ENCODE measurements at regions not wholly inside any gene's neighbourhood (a gene's known extent, or its start where the extent isn't known, plus 50 kb on each side); places are given as distances from the start of the nearest gene placed in this dataset.

DNA sequence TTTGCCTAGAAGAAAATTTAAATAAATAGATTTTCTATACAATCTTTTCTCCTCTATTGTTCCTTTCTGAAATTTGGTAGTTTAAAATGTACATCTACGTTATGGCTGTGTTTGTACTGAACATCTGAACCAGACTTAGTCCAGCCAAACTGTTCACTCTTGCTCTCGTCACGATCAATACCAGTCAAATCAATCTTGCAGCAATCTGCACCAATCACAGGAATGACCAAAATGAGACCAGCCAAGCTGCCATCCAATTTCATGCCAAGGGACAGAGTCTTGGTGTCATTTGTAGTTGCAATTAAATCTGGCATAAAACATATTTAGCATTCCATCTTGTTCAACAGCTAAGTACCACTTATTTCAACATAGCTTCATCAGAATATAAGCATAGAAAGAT is 156.6 kb downstream of the IRS2 start:
- H3K9me3 Mint-ChIP-seq: peaks cover 13% of the 10 kb centered on the region
- CTCF ChIA-PET: no interaction called here
- no peaks in the 10 kb centered on the region for H3K27me3 Mint-ChIP-seq (ENCODE audit: low read depth)
- no peak for ATAC-seq
- no peak for TF ChIP-seq ESRRA (CRISPR knock-in tag; IDR thresholded peaks at IDR 0.05; ENCODE audit: borderline replicate concordance)
- no peak for TF ChIP-seq ZNF121 (CRISPR knock-in tag; IDR thresholded peaks at IDR 0.05)
- no peak for TF ChIP-seq EMX1 (CRISPR knock-in tag; IDR thresholded peaks at IDR 0.05)
- no peak for TF ChIP-seq TEAD4 (CRISPR knock-in tag; IDR thresholded peaks at IDR 0.05)
- TF ChIP-seq ETV6 (CRISPR knock-in tag; IDR thresholded peaks at IDR 0.05): no peak
- TF ChIP-seq, protein P1, sequence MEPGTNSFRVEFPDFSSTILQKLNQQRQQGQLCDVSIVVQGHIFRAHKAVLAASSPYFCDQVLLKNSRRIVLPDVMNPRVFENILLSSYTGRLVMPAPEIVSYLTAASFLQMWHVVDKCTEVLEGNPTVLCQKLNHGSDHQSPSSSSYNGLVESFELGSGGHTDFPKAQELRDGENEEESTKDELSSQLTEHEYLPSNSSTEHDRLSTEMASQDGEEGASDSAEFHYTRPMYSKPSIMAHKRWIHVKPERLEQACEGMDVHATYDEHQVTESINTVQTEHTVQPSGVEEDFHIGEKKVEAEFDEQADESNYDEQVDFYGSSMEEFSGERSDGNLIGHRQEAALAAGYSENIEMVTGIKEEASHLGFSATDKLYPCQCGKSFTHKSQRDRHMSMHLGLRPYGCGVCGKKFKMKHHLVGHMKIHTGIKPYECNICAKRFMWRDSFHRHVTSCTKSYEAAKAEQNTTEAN (CRISPR knock-in tag; IDR thresholded peaks at IDR 0.05): no peak
- TF ChIP-seq, protein P2, sequence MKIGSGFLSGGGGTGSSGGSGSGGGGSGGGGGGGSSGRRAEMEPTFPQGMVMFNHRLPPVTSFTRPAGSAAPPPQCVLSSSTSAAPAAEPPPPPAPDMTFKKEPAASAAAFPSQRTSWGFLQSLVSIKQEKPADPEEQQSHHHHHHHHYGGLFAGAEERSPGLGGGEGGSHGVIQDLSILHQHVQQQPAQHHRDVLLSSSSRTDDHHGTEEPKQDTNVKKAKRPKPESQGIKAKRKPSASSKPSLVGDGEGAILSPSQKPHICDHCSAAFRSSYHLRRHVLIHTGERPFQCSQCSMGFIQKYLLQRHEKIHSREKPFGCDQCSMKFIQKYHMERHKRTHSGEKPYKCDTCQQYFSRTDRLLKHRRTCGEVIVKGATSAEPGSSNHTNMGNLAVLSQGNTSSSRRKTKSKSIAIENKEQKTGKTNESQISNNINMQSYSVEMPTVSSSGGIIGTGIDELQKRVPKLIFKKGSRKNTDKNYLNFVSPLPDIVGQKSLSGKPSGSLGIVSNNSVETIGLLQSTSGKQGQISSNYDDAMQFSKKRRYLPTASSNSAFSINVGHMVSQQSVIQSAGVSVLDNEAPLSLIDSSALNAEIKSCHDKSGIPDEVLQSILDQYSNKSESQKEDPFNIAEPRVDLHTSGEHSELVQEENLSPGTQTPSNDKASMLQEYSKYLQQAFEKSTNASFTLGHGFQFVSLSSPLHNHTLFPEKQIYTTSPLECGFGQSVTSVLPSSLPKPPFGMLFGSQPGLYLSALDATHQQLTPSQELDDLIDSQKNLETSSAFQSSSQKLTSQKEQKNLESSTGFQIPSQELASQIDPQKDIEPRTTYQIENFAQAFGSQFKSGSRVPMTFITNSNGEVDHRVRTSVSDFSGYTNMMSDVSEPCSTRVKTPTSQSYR (CRISPR knock-in tag; IDR thresholded peaks at IDR 0.05): no peak
- TF ChIP-seq CREM (CRISPR knock-in tag; IDR thresholded peaks at IDR 0.05): no peak
- no peak for TF ChIP-seq CREB1 (CRISPR knock-in tag; IDR thresholded peaks at IDR 0.05)
- TF ChIP-seq, protein P3, sequence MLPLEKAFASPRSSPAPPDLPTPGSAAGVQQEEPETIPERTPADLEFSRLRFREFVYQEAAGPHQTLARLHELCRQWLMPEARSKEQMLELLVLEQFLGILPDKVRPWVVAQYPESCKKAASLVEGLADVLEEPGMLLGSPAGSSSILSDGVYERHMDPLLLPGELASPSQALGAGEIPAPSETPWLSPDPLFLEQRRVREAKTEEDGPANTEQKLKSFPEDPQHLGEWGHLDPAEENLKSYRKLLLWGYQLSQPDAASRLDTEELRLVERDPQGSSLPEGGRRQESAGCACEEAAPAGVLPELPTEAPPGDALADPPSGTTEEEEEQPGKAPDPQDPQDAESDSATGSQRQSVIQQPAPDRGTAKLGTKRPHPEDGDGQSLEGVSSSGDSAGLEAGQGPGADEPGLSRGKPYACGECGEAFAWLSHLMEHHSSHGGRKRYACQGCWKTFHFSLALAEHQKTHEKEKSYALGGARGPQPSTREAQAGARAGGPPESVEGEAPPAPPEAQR (CRISPR knock-in tag; IDR thresholded peaks at IDR 0.05): no peak
- no peak for TF ChIP-seq PRRX2 (CRISPR knock-in tag; IDR thresholded peaks at IDR 0.05)
- TF ChIP-seq, protein P4, sequence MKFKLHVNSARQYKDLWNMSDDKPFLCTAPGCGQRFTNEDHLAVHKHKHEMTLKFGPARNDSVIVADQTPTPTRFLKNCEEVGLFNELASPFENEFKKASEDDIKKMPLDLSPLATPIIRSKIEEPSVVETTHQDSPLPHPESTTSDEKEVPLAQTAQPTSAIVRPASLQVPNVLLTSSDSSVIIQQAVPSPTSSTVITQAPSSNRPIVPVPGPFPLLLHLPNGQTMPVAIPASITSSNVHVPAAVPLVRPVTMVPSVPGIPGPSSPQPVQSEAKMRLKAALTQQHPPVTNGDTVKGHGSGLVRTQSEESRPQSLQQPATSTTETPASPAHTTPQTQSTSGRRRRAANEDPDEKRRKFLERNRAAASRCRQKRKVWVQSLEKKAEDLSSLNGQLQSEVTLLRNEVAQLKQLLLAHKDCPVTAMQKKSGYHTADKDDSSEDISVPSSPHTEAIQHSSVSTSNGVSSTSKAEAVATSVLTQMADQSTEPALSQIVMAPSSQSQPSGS (CRISPR knock-in tag; IDR thresholded peaks at IDR 0.05; ENCODE audit: borderline replicate concordance, low read depth): no peak
- TF ChIP-seq TEAD1 (CRISPR knock-in tag; IDR thresholded peaks at IDR 0.05): no peak
- TF ChIP-seq, protein P5, sequence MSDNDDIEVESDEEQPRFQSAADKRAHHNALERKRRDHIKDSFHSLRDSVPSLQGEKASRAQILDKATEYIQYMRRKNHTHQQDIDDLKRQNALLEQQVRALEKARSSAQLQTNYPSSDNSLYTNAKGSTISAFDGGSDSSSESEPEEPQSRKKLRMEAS (CRISPR knock-in tag; IDR thresholded peaks at IDR 0.05): no peak
- TF ChIP-seq, protein P6, sequence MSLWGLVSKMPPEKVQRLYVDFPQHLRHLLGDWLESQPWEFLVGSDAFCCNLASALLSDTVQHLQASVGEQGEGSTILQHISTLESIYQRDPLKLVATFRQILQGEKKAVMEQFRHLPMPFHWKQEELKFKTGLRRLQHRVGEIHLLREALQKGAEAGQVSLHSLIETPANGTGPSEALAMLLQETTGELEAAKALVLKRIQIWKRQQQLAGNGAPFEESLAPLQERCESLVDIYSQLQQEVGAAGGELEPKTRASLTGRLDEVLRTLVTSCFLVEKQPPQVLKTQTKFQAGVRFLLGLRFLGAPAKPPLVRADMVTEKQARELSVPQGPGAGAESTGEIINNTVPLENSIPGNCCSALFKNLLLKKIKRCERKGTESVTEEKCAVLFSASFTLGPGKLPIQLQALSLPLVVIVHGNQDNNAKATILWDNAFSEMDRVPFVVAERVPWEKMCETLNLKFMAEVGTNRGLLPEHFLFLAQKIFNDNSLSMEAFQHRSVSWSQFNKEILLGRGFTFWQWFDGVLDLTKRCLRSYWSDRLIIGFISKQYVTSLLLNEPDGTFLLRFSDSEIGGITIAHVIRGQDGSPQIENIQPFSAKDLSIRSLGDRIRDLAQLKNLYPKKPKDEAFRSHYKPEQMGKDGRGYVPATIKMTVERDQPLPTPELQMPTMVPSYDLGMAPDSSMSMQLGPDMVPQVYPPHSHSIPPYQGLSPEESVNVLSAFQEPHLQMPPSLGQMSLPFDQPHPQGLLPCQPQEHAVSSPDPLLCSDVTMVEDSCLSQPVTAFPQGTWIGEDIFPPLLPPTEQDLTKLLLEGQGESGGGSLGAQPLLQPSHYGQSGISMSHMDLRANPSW (CRISPR knock-in tag; conservative IDR thresholded peaks at IDR 0.05; ENCODE audit: low read depth): no peak
- TF ChIP-seq, protein P7, sequence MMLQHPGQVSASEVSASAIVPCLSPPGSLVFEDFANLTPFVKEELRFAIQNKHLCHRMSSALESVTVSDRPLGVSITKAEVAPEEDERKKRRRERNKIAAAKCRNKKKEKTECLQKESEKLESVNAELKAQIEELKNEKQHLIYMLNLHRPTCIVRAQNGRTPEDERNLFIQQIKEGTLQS (CRISPR knock-in tag; conservative IDR thresholded peaks at IDR 0.05): no peak
- no peak overlapping the region for H3K27ac Mint-ChIP-seq
- POLR2A ChIA-PET: no interaction called here
- H3K4me3 Mint-ChIP-seq: no peak overlapping the region
- H3K36me3 Mint-ChIP-seq: no peaks in the 10 kb centered on the region
- no peak for DNase-seq (ENCODE audit: low spot score)
- H3K4me1 Mint-ChIP-seq: peaks cover 15% of the 10 kb centered on the region; the same call in 1 of the 2 replicates
